Liver (tissue), 7 donors: ENCODE measurements at regions not wholly inside any gene's neighbourhood (a gene's known extent, or its start where the extent isn't known, plus 50 kb on each side); places are given as distances from the start of the nearest gene placed in this dataset.

Experiments
- DNase-seq: peaks from one replicate; pipeline ENCODE4 v3.0.0-alpha.2; 2017; ENCODE audit warnings: low spot score
- H3K27ac ChIP-seq, 2 donors: one replicate each; pipeline ENCODE4 v1.7.0; 2013; ENCODE audit warnings: inconsistent platforms in 2 of 2, low read length in 2 of 2, control low read depth in 1 of 2, low read depth in 1 of 2, mild to moderate bottlenecking in 1 of 2
- H3K27me3 ChIP-seq, 4 donors: one replicate each; pipeline versions ENCODE4 v1.6.1 to v1.7.0; 2013; ENCODE audit warnings: low read length in 3 of 4, inconsistent platforms in 1 of 4, mild to moderate bottlenecking in 1 of 4, moderate library complexity in 1 of 4; ENCODE audit not compliant: control insufficient read depth in 4 of 4, insufficient read depth in 4 of 4
- H3K36me3 ChIP-seq, 4 donors: one replicate each; pipeline versions ENCODE4 v1.6.1 to v1.7.0; 2013; ENCODE audit warnings: low read length in 3 of 4, mild to moderate bottlenecking in 3 of 4, low read depth in 1 of 4, moderate library complexity in 1 of 4; ENCODE audit not compliant: control insufficient read depth in 4 of 4, insufficient read depth in 3 of 4
- H3K4me1 ChIP-seq, 4 donors: one replicate each; pipeline versions ENCODE4 v1.6.1 to v1.7.0; 2013; ENCODE audit warnings: low read length in 3 of 4, mild to moderate bottlenecking in 3 of 4, moderate library complexity in 1 of 4; ENCODE audit not compliant: control insufficient read depth in 4 of 4, insufficient read depth in 4 of 4
- H3K4me3 ChIP-seq, 3 donors: one replicate each; pipeline versions ENCODE4 v1.6.1 to v1.7.0; 2013; ENCODE audit warnings: low read length in 3 of 3, control low read depth in 1 of 3, low read depth in 1 of 3, mild to moderate bottlenecking in 1 of 3
- H3K9ac ChIP-seq, 2 donors: one replicate each; pipeline ENCODE4 v1.7.0; 2013; ENCODE audit warnings: low read length in 2 of 2, mild to moderate bottlenecking in 2 of 2, moderate library complexity in 2 of 2, control low read depth in 1 of 2, low read depth in 1 of 2
- H3K9me3 ChIP-seq, 4 donors: one replicate each; pipeline versions ENCODE4 v1.6.1 to v1.7.0; 2013; ENCODE audit warnings: low read length in 3 of 4; ENCODE audit not compliant: control insufficient read depth in 4 of 4
- ATF3 ChIP-seq: IDR thresholded peaks from 2 replicates; pipeline ENCODE4 v1.6.1; 2016; ENCODE audit warnings: antibody characterized with exemption
- CTCF ChIP-seq: fragments of 150-350 bp; IDR thresholded peaks from 2 replicates; pipeline ENCODE4 v1.5.1; 2017; ENCODE audit warnings: improper control_type of control experiment, low read depth, low read length; ENCODE audit not compliant: missing input control
- EGR1 ChIP-seq, 2 donors: IDR thresholded peaks; 2 replicates each; pipeline ENCODE4 v1.6.1; 2016 to 2018; ENCODE audit warnings: antibody characterized with exemption in 2 of 2, low read depth in 2 of 2
- FOXA1 ChIP-seq: IDR thresholded peaks from 2 replicates; pipeline ENCODE4 v1.6.1; 2016; ENCODE audit warnings: antibody characterized with exemption
- FOXA2 ChIP-seq: IDR thresholded peaks from 2 replicates; pipeline ENCODE4 v1.6.1; 2016; ENCODE audit warnings: antibody characterized with exemption
- GABPA ChIP-seq, 2 donors: IDR thresholded peaks in 1 of 2; conservative IDR thresholded peaks in 1 of 2; 2 replicates each; pipeline ENCODE4 v1.6.1; 2016; ENCODE audit warnings: antibody characterized with exemption in 2 of 2, mild to moderate bottlenecking in 1 of 2, moderate library complexity in 1 of 2
- HNF4A ChIP-seq, 2 donors: conservative IDR thresholded peaks; 2 replicates each; pipeline ENCODE4 v1.6.1; 2016; ENCODE audit warnings: antibody characterized with exemption in 2 of 2, mild to moderate bottlenecking in 2 of 2
- HNF4G ChIP-seq: IDR thresholded peaks from 2 replicates; pipeline ENCODE4 v1.6.1; 2016; ENCODE audit warnings: antibody characterized with exemption
- JUND ChIP-seq, 2 donors: IDR thresholded peaks; 2 replicates each; pipeline ENCODE4 v1.6.1; 2016; ENCODE audit warnings: antibody characterized with exemption in 2 of 2
- MAX ChIP-seq: IDR thresholded peaks from 2 replicates; pipeline ENCODE4 v1.6.1; 2016; ENCODE audit warnings: antibody characterized with exemption
- RAD21 ChIP-seq, 2 donors: IDR thresholded peaks; 2 replicates each; pipeline ENCODE4 v1.6.1; 2016; ENCODE audit warnings: antibody characterized with exemption in 2 of 2, mild to moderate bottlenecking in 2 of 2
- REST ChIP-seq: IDR thresholded peaks from 2 replicates; pipeline ENCODE4 v1.6.1; 2016; ENCODE audit warnings: antibody characterized with exemption, mild to moderate bottlenecking
- RXRA ChIP-seq, 2 donors: IDR thresholded peaks; 2 replicates each; pipeline ENCODE4 v1.6.1; 2017 to 2018; ENCODE audit warnings: antibody characterized with exemption in 2 of 2, mild to moderate bottlenecking in 1 of 2
- SP1 ChIP-seq: IDR thresholded peaks from 2 replicates; pipeline ENCODE4 v1.6.1; 2018; ENCODE audit warnings: antibody characterized with exemption, mild to moderate bottlenecking
- TAF1 ChIP-seq: conservative IDR thresholded peaks from 2 replicates; pipeline ENCODE4 v1.6.1; 2016; ENCODE audit warnings: antibody characterized with exemption, mild to moderate bottlenecking
- YY1 ChIP-seq: IDR thresholded peaks from 2 replicates; pipeline ENCODE4 v1.6.1; 2016; ENCODE audit warnings: antibody characterized with exemption, mild to moderate bottlenecking
- ZBTB33 ChIP-seq: IDR thresholded peaks from 2 replicates; pipeline ENCODE4 v1.6.1; 2016; ENCODE audit warnings: antibody characterized with exemption
- donor health status: healthy.
- donor health status: healthy.
- donor health status: healthy.
- donor health status: healthy.

DNA sequence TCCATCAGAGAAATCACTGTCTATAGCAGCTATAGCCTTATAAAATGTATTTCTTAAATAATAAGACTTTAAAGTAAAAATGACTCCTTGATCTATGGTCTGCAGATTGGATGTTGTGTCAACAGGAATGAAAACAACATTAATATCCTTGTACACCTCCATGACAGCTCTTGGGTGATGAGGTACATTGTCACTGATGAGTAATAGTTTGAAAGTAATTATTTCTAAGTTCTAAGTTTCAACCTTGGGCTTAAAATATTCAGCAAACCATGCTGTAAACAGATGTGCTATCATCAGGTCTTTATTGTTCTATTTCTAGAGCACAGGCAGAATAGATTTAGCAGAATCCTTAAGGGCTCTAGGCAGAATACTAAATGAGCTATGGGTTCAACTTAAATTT is 568.2 kb upstream of the BCHE start:
- Histone ChIP-seq H3K27ac (no peak overlapping the region), H3K4me1 (no peaks in the 10 kb centered on the region), H3K36me3 (no peaks in the 10 kb centered on the region), H3K27me3 (no peaks in the 10 kb centered on the region), H3K9ac (no peak overlapping the region), H3K4me3 (no peak overlapping the region), H3K9me3 (no peaks in the 10 kb centered on the region)
- DNase-seq = no peak
- TF ChIP-seq EGR1 (IDR thresholded peaks at IDR 0.05; ENCODE audit: low read depth in 2 of 2) = no peak
- TF ChIP-seq FOXA2 = no peak
- TF ChIP-seq RXRA (IDR thresholded peaks at IDR 0.05) = no peak
- no peak for TF ChIP-seq CTCF
- TF ChIP-seq ZBTB33 = no peak
- no peak for TF ChIP-seq YY1
- TF ChIP-seq ATF3 = no peak
- TF ChIP-seq HNF4A (conservative IDR thresholded peaks at IDR 0.05) = no peak
- no peak for TF ChIP-seq SP1
- no peak for TF ChIP-seq FOXA1
- TF ChIP-seq JUND (IDR thresholded peaks at IDR 0.05) = no peak
- TF ChIP-seq TAF1 = no peak
- TF ChIP-seq MAX = no peak
- no peak for TF ChIP-seq HNF4G

GRCh38 chr3:166390303-166390702 is 553.1 kb upstream of the BCHE start:
- Histone ChIP-seq H3K27me3 (no peaks in the 10 kb centered on the region), H3K9ac (no peak overlapping the region)

More at GRCh38 chr3:166390303-166390702, 553.1 kb upstream of the BCHE start:
- Histone ChIP-seq H3K9me3 (no peaks in the 10 kb centered on the region), H3K4me1 (no peaks in the 10 kb centered on the region), H3K36me3 (no peaks in the 10 kb centered on the region), H3K4me3 (no peak overlapping the region), H3K27ac (no peak overlapping the region)
- TF ChIP-seq ZBTB33 (no peak), SP1 (no peak), RXRA (IDR thresholded peaks at IDR 0.05) (no peak), FOXA2 (no peak), REST (no peak), CTCF (no peak), GABPA (IDR thresholded peaks at IDR 0.05 in 1 of 2, conservative IDR thresholded peaks at IDR 0.05 in 1 of 2) (no peak), HNF4G (no peak), JUND (IDR thresholded peaks at IDR 0.05) (no peak), YY1 (no peak), EGR1 (IDR thresholded peaks at IDR 0.05; ENCODE audit: low read depth in 2 of 2) (no peak), MAX (no peak), ATF3 (no peak), RAD21 (IDR thresholded peaks at IDR 0.05) (no peak), TAF1 (no peak)
- DNase-seq = no peak
